ENCODE measurements at regions not wholly inside any gene's neighbourhood (a gene's known extent, or its start where the extent isn't known, plus 50 kb on each side); places are given as distances from the start of the nearest gene placed in this dataset.

- no peak for DNase-seq (ENCODE audit: low spot score)
These were observed 756.5 kb upstream of the RBFOX1 start for GRCh38 chr16:6576113-6576512.

- no peak for DNase-seq (ENCODE audit: low spot score)
These were observed 758.5 kb upstream of the RBFOX1 start for GRCh38 chr16:6574146-6574545.

DNA sequence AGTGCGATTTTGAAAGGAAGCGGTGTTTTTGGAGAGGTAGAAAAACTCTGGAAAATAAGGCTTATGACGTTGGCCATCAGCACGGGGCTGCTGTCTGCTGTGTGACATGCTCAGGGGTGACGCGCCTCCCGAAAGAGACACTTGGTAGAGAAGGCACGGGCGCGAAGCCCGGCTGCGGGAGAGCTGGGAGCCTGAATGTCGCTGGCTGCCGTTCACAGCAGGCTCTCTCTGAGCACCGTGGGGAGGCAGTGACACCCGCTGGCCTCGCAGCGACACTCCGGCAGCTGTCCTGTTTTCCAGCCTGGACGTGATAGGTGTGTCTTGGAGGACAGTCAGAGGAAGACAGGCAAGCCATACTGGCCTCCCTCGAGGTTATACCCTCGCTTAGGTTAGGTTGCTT lies 759.1 kb upstream of the RBFOX1 start:
- no peak for DNase-seq (ENCODE audit: low spot score)

GRCh38 chr16:6571044-6571443 lies 761.6 kb upstream of the RBFOX1 start:
- no peak for DNase-seq (ENCODE audit: low spot score)

DNA sequence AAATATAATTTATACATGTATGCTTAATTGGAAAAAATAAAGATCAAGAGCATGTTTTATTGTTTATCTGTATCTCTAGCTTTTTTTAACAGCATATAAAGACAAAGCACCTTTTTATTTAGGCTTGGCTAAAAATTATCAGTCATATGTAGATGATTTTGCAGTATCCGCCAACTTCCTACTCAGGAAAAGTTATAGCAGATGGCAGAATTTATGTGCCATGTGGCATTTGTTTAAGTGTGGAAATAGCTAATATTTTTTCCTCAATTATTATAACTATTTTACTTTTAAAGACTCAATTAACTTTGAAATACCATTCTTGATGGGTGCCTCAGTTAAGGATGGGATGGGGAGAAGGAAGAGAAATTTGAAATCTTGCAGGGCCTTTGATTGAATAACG lies 762.1 kb upstream of the RBFOX1 start:
- no peak for DNase-seq (ENCODE audit: low spot score)

- no peak for DNase-seq (ENCODE audit: low spot score)
These were observed 769.7 kb upstream of the RBFOX1 start for GRCh38 chr16:6562986-6563385.

DNA sequence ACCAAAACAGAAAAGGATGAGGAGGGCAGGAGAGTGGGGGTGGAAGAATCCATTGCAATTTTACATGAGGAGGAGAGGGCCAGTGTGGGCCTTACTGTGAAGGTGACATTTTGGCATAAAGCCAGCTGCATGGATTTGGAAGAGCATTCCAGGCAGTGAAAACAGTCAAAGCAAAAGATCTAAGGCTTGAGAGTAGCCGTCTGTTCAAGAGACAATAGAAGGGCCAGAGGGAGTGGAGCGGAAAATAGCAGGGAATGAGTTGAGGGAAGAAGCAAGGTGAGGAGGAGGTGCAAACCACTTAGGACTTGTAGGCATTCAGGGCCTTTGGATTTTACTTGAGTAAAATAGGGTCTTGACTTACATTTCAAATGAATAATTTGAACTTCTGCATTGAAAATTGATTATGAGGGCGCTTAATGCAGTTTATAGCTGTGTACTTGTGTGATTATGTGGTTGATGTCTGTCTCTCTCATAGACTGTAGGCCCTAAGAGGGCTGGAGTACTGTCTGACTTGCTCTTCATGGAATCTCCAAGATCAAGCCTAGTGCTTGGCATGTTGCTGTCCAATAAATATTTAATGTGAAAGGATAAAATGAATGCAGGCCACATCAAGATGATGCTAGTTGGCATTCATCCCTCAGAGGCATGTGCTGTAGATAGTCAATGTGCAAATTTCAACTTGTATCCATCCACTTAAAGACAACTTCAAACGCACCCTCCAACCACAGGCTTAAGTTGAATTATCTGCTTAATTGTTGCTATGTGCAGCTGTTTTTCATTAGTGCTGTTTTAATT lies 772.1 kb upstream of the RBFOX1 start:
- no peak for DNase-seq (ENCODE audit: low spot score)

DNA sequence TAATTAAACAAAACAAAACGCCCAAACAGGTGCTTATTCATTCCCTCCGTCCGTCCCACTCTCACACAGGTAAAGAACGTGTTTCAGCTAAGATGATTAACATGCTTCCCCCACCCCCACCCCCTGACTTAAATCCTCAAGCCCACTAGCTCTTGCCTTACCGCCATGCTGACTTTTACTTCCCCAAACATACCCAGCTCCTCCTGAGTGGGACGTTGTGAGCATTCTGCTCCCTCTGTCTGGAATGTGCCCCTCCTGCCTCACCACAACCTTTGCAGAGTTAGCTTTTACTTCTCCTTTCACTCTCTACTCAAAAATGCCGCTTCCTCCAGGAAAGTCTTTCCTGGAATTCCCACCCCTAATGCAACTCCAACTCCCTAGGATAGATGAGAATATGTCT lies 774.0 kb upstream of the RBFOX1 start:
- DNase-seq (ENCODE audit: low spot score) = no peak

DNA sequence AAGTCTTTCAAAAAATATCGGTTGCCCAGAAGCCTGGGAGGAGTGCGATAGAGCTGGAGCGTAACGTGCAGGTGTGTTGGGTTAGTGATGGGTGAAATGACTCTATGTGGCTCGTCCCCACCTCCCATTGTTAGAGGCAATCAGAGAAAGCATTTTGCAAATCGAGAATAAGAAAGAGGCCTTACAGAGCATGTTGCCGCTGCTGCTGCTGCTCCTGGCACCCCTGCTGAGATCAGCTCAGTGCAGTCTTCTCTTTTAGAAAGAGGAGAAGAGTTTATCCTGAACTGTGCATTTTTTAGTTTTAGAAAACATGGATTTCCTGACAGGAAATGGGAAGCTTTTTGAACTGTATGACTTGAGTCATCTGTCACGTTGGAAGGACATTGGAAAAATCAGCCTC lies 774.5 kb upstream of the RBFOX1 start:
- DNase-seq (ENCODE audit: low spot score) = no peak

- no peak for DNase-seq (ENCODE audit: low spot score)
These were observed 775.2 kb upstream of the RBFOX1 start for GRCh38 chr16:6557353-6558023.

DNA sequence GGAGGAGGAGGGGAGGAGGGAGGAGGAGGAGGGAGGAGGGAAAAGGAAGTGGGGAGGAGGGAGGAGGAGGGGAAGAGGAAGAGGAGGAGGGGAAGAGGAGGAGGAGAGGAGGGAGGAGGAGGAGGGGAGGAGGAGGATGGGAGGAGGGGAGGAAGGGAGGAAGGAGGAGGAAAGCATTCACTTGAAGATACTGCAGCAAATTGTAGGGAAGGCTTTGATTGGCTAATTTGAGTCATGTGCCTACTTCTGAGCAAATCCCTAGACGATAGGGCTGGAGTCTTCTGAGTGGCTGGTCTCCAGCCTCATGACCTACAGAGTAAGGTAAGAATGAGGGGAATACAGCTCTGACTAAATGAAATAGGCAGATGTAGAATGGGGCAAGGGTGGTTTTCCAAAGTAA lies 783.2 kb upstream of the RBFOX1 start:
- no peak for DNase-seq (ENCODE audit: low spot score)

DNA sequence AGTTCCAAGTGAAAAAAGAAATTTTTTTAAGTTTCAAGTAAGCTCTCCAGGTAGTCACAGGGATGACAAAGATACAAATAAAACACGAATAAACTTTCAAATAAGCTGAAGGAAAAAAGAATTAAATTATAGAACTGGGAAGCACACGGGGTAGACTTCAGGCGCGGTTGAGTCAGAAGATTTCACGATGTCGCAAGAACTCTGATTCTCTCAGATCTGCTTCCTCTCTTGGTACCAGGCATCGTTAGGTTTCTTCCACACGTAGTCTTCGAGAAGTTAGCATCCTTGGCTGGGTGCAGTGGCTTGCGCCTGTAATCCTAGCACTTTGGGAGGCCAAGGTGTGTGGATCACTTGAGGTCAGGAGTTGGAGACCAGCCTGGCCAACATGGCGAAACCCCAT lies 784.1 kb upstream of the RBFOX1 start:
- DNase-seq (ENCODE audit: low spot score) = no peak

- no peak for DNase-seq (ENCODE audit: low spot score)
These were observed 785.5 kb upstream of the RBFOX1 start for GRCh38 chr16:6547131-6547530.

DNA sequence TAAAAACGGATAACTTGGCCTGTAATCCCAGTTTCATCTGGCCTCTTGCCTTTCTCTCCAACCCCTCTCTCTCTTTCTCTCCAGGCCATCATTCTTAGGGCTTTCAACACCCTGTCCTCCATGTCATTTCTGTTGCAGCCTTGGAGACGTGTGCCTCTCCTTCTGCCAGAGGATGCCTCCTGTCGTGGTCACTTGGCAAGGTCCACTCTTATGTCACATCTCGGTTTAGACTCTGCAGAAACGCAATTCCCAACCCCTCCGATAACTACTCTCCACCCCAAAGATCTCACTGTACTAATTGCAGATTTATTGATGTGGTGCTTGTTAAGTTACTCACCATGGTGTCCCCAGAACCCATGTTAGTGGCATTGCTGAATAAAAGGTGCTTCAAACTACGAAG lies 787.3 kb upstream of the RBFOX1 start:
- DNase-seq (ENCODE audit: low spot score) = no peak

GRCh38 chr16:6541267-6541666 lies 791.4 kb upstream of the RBFOX1 start:
- no peak for DNase-seq (ENCODE audit: low spot score)

- no peak for DNase-seq (ENCODE audit: low spot score)
These were observed 796.2 kb upstream of the RBFOX1 start for GRCh38 chr16:6536411-6536810.

DNA sequence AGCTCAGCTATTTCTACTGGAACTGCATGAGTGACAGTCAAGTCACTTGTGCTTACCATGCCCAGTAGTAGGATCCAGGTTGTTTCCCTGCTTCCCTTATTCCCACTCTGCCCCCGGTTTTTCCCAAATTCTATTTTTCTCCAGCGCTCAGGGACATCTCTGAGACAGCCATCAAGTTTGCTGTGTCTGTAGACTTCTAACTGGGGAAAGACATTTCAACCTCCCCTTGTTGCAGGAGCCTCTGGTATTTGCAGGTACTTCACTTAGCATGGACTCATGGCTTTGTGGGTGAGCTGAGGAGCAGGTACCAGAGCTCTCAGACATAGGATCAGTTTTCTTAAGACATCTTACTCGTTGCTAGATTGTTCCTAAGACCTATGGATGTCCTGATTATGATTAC lies 801.6 kb upstream of the RBFOX1 start:
- DNase-seq (ENCODE audit: low spot score) = no peak

- DNase-seq (ENCODE audit: low spot score) = no peak
These were observed 804.4 kb upstream of the RBFOX1 start for GRCh38 chr16:6528217-6528616.

DNA sequence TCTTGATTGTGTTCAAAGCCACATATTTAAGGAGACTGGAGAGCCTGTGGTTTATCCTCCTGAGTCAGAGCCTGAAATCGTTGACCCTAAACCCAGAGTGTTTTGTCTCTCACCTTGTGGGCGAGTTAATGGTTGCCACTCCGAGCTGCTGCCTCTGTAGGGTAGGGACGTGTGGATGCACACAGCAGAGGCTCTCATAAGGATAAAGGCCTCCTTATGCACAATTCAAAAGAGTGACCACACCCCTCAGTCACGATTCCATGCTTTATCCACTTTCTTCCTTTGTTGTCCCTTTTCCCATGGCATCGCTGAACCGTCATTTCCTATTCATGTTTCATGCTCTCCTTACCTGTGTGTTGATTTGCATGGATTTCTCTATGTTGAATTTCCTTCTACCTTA lies 805.0 kb upstream of the RBFOX1 start:
- DNase-seq (ENCODE audit: low spot score) = no peak

DNA sequence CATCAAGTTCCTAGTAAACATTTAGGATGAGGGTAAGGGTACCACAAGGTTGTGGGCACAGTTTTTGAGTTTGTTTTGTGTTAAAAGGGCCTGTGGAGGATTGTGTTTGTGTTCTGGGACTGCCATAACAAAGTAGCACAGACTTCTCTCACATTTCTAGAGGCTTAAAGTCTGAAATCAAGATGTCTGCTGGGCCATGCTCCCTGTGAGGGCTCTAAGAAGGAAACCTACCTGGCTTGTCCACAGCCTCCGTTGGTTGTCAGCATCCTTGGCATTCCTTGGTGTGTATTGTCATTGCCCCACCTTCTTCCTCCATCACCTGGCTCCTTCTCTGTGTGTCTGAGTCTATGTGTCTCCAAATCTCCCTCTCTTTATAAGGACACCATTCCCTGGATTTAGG lies 808.1 kb upstream of the RBFOX1 start:
- no peak for DNase-seq (ENCODE audit: low spot score)

- DNase-seq (ENCODE audit: low spot score) = no peak
These were observed 815.5 kb upstream of the RBFOX1 start for GRCh38 chr16:6517020-6517720.

DNA sequence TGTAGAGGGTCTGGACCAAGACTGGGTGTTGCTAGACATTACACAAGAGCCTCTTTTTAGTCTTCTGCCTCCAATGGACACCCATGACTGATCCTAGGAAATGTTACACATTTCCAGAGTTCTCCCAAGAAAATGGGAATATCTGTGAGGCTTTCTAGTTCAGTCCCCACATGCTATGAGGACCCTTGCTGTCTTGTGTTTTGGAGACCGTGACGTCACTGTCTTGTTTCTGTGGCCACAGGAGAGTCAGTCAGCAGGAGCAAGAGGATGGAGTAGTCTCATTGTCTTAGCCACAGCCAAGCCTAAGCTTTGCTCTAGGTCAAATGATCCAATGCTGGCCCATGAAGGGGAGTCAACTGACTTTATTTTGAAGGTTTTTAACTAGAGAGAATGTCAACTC lies 820.1 kb upstream of the RBFOX1 start:
- DNase-seq (ENCODE audit: low spot score) = no peak

- DNase-seq (ENCODE audit: low spot score) = no peak
These were observed 822.4 kb upstream of the RBFOX1 start for GRCh38 chr16:6510261-6510660.
